GM13977 (cell line): ENCODE measurements at regions not wholly inside any gene's neighbourhood (a gene's known extent, or its start where the extent isn't known, plus 50 kb on each side); places are given as distances from the start of the nearest gene placed in this dataset.

Source experiments
- DNase-seq: peaks from one replicate; pipeline ENCODE4 v3.0.0; 2012; ENCODE audit warnings: low spot score
- in situ Hi-C: fragments of 300-500 bp; cut with MboI; formaldehyde crosslinking; loops from one replicate; pipeline ENCODE4 v1.12.0; 2022; ENCODE audit warnings: low sequenced_read_pairs, low pct_unique_long_range_greater_than_20kb, mixed read lengths, inconsistent platforms; ENCODE audit not compliant: unreplicated experiment
- TF ChIP-seq, protein P1 (sequence below): IDR thresholded peaks from 2 replicates; pipeline ENCODE4 v1.5.1; 2012; ENCODE audit warnings: mild to moderate bottlenecking, control low read depth; ENCODE audit not compliant: insufficient read depth; ENCODE audit errors: extremely low read depth, missing control alignments

DNA sequence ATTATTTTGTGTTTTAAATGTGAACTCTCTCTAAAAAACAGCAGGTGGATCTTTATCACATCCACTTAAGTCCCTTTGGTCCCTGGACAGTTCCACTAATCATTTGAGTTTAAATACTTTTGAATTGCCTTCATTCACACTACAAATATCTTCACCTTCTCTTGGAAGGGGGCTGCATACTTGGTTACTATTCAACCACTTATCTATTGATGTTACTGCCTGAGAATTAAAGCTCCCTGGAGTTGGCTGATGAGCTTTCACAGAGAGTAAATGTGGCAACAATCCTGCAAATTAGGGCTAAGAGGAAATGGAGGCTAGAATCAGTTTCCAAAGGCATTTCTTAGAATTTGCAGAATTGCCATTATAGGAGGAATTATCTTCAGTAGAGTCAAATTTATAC is 180.4 kb downstream of the ST8SIA4 start:
- in situ Hi-C loops, result no loop called here
- TF ChIP-seq, protein P1, sequence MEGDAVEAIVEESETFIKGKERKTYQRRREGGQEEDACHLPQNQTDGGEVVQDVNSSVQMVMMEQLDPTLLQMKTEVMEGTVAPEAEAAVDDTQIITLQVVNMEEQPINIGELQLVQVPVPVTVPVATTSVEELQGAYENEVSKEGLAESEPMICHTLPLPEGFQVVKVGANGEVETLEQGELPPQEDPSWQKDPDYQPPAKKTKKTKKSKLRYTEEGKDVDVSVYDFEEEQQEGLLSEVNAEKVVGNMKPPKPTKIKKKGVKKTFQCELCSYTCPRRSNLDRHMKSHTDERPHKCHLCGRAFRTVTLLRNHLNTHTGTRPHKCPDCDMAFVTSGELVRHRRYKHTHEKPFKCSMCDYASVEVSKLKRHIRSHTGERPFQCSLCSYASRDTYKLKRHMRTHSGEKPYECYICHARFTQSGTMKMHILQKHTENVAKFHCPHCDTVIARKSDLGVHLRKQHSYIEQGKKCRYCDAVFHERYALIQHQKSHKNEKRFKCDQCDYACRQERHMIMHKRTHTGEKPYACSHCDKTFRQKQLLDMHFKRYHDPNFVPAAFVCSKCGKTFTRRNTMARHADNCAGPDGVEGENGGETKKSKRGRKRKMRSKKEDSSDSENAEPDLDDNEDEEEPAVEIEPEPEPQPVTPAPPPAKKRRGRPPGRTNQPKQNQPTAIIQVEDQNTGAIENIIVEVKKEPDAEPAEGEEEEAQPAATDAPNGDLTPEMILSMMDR, result no peak
- DNase-seq, result no peak

DNA sequence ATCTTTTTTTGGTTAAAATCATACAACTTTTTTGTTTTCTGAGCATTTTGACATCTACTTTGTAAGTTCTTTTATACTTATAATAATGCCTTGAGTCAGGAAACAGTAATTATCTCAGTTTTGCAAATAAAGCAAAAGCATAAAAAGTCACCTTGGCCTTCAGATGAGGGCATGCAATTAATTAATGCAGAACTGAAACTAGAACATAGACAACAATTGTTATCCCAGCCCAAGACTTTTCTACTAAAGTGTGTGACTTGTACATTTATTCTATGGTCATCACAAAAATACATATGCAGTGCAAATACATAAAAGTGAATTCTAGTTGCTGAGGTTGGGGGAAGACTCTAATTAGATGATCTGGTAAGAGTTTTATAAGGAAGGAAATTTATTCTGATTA is 179.9 kb downstream of the ST8SIA4 start:
- DNase-seq, result no peak
- TF ChIP-seq, protein P1, result no peak
- in situ Hi-C loops, result no loop called here

DNA sequence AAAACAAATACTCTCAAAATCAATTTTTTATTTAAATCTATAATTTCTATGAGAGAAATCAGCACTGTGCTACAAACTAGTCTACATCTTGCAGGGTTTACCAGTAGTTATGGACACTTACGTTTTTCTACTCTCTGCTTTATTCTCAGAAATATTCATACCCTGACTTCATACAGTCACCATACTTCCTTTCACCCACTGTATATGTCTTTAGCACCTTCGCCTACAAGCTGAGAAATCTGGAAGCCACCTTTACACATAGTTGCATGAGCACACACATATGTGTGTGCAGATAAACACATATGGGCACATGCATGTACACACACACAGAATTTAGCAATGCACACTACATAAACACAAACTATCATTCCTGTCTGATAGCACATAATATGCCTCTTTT is 177.0 kb downstream of the ST8SIA4 start:
- DNase-seq, result no peak
- in situ Hi-C loops, result no loop called here
- TF ChIP-seq, protein P1, result no peak

DNA sequence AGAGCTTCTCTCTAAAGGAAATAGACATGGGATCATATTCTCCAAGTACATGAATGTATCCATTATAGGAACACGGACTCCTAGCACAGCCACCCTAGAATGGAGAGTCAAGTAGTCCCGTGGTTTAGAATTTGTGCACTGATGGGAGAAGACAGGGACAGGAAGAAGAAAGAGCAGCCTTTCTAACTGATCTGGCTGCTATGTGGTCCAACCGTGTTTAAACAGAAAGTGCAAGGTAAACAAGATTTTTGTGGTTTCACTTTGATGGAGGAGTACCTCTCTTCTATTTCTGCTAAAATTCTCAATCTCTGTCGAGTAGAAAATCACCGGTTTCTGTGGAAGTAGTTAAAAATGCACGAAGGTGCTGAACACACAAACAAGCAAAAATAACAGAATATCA is 171.3 kb downstream of the ST8SIA4 start:
- TF ChIP-seq, protein P1, result no peak
- in situ Hi-C loops, result no loop called here
- peak; percentile 36 for DNase-seq

DNA sequence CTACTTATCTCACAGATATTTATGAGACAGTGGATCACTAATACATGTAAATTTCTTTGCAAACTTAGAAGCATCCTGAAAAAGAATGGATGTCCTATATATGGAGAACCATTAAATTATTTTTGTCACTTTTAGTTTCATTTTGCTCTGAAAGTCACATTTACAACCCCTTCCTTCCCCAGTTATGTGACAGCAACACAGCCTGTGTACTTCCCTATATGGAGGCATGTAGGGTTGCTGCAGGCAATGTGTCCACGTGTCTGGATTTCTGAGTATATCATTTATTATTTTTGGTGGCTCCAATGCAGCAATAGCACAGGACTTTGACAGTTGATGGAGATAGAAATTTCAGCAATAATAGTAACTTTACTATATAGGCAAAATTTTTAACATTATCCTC is 156.4 kb downstream of the ST8SIA4 start:
- in situ Hi-C loops, result no loop called here
- TF ChIP-seq, protein P1, result no peak
- DNase-seq, result peak; percentile 26

DNA sequence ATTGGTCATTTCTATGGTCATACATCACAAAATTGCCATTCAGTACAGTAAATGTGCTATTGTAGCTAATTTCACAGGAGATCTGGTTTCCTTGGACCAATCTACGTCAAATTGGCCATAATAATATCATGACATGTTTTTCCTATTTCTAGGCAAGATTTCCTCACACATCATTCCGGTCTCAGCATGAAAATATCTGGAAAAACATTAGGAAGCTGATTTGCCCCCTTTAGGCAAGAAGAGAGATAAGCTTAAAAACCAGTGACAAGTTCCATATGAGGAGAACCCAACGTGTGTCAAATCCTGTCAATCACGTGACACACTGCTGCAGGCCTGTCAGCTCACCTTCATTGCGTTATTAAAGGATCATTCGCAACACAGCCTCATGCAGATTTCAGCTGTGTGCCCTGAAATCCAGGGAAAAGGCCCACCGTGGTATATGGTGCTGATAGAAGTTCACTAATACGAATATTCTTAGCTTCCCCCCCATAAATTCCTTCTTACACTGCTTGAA is 153.3 kb downstream of the ST8SIA4 start:
- TF ChIP-seq, protein P1, result no peak
- no peak for DNase-seq
- in situ Hi-C loops, result no loop called here

DNA sequence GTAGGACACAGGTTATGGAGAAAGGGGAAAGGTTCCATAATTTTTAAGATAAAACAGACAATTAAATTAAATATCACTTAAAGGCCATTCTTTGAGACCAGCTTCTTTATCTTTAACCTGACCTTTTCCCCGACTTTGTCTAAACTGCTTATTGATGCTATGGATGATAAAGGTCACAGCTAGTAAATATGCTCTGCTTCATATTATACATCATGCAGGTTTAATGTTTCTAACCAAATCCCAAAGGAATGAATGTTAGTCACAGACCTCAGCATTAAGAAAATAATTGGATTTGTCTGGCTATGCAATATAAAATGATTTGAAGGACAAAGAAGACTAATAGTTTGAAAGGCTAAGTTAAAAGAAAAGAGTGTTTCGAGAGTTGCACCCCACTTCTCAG is 147.6 kb downstream of the ST8SIA4 start:
- no peak for DNase-seq
- in situ Hi-C loops, result no loop called here
- TF ChIP-seq, protein P1, result no peak
